ENCODE measurements at regions not wholly inside any gene's neighbourhood (a gene's known extent, or its start where the extent isn't known, plus 50 kb on each side); places are given as distances from the start of the nearest gene placed in this dataset.
A peak's percentile ranks its signal among the peaks of the same experiment; 100 is the strongest.
"Not testable (repeated sequence)": the region's sequence is repeated elsewhere in the genome, so short reads cannot be mapped to it uniquely, and the experiment has no call there.

- DNase-seq = peak; percentile 44
These were observed 79.4 kb downstream of the IGLL1 start for GRCh38 chr22:23500508-23501260.

GRCh38 chr22:23499845-23500500 lies 80.1 kb downstream of the IGLL1 start:
- DNase-seq = no peak

- no peak for DNase-seq
These were observed 81.0 kb downstream of the IGLL1 start for GRCh38 chr22:23498811-23499798.

DNA sequence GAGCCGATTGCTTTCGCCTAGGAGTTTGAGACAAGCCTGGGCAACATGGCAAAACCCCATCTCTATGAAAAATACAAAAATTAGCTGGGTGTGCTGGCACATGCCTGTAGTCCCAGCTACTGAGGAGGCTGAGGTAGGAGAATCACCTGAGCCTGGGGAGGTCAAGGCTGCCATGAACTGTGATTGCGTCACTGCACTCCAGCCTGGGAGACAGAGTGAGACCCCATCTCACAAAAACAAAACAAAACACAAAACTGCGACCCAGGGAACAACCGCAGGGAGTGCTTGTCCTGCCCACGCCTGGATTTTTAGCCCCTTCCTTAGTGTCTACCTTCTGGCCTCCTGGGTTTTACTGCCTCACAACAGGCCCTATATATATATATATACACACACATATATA lies 82.2 kb downstream of the IGLL1 start:
- not testable (repeated sequence) for DNase-seq

GRCh38 chr22:23497016-23497885 lies 82.8 kb downstream of the IGLL1 start:
- DNase-seq = no peak

DNA sequence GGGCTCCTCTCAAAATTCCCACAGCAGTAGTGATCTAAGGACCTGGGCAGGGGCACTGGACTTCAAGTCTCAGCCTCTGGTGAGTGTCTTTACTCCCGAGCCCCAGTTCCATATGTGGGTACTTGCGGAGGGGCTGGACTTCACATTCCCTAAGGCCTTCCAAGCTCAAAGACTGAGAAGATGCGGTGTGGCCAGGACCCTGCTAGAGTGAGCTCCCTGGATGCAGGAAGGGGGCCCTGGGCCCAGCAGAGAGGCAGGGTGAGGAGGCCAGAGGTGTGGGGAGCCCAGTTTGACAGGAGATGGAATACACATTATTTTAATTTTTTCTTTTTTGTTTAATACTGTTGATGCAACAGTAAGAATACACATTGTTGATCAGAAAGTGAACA lies 83.7 kb downstream of the IGLL1 start:
- no peak for DNase-seq

- DNase-seq = no peak
These were observed 84.3 kb downstream of the IGLL1 start for GRCh38 chr22:23495614-23496444.

DNA sequence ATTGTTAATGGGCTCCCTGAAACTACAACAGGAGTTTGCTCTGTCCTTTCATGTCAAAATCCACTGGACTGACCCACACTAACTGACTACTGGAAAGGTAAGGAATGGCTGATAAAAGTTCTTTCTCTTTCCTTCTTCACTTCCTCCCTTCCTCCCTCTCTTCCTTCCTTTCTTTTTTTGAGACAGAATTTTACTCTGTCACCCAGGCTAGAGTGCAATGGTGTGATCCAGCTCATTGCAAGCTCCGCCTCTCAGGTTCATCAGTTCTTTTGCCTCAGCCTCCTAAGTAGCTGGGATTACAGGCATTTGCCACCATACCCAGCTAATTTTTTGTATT lies 85.2 kb downstream of the IGLL1 start:
- DNase-seq = no peak

- no peak for DNase-seq
These were observed 94.6 kb downstream of the IGLL1 start for GRCh38 chr22:23485490-23485889.

GRCh38 chr22:23484651-23485050 lies 95.4 kb downstream of the IGLL1 start:
- DNase-seq = no peak

DNA sequence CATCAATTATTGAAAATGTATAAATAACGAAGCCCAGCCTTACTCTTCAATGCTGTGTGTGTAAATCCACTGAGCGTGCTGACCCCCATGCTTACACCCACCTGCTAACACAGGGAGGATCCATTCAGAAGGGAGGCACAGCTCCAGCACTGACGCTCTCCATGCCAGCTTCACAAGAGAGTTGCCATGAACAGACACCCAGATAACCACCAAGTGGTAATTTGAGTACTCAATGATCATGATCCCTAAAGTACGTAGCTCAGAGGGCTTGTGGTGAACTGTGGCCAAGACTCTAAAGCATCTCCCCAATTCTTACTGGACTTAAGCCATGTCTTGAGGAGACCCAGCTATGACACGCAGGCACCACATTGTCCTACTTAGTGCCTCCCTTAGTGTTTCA lies 98.7 kb downstream of the IGLL1 start:
- DNase-seq = no peak

GRCh38 chr22:23478175-23478574 lies 101.9 kb downstream of the IGLL1 start:
- DNase-seq = no peak

DNA sequence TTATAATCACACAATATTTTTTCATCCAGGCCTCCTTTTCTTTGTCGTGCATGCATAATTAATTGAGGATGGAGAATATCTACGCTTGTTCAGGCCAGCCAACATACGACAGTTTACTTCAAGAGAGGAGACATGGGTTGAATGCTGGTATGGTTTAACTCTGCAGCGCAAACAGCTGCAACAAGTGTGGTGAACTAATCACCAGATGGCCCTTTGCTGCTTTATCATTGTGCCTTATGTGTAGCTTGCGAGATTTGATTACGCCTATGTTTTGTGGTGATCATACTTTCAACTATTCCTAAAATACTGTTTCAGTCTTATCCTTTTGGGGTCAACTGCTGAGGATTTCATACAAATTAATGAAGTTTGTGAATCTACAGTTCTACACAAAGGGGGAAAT lies 105.6 kb downstream of the IGLL1 start:
- DNase-seq = peak; percentile 75

- no peak for DNase-seq
These were observed 106.2 kb downstream of the IGLL1 start for GRCh38 chr22:23473901-23474300.

- DNase-seq = not testable (repeated sequence)
These were observed 107.7 kb downstream of the IGLL1 start for GRCh38 chr22:23472376-23472775.

- DNase-seq = no peak
These were observed 108.4 kb downstream of the IGLL1 start for GRCh38 chr22:23471698-23472097.

DNA sequence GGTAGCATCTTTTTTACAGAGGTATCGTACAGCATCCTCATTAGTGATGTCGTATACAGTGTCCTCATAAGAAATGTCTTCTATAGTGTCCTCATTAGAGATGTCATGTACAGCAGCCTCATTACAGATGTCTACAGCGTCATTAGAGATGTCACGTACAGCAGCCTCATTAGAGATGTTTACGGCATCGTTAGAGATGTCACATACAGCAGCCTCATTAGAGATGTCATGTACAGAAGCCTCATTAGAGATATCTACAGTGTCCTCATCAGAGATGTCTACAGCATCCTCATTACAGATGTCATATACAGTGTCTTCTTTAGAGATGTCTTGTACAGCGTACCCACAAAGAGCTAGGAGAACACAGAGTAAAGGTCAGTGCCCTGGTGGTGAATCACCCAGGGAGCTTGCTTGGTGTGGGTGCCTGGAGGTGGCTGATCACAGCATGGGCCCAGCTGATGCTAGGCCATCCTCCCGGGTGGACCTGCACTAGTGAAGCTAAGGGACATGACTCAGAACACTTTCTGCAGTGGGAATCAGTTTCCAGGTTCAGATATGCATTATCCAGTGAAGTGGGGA lies 109.2 kb downstream of the IGLL1 start:
- DNase-seq = no peak

DNA sequence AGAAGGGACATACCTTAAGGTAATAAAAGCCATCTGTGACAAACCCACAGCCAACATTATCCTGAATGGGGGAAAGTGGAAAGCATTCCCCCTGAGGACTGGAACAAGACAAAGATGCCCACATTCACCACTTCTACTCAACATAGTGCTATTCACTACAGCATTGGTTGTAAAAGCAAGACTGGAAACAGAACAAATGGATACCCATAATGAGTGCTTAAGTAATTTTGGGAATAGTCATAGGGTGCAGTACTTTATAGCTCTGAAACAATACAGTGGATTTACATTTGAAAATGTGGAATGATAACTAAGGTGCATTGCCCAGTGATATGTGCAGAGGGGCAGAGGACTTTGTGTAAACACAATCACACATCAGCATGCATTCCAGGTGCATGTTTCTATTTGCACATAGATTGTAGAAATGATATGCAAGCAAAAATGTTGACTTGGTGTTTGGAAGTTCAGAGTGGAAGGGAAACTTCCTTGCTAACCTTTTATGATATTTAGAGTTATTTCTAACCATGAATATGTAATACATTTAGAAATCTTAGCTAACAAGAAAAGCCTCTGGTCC lies 112.3 kb downstream of the IGLL1 start:
- no peak for DNase-seq

- no peak for DNase-seq
These were observed 113.7 kb downstream of the IGLL1 start for GRCh38 chr22:23466351-23466750.

GRCh38 chr22:23464796-23465195 lies 115.3 kb downstream of the IGLL1 start:
- not testable (repeated sequence) for DNase-seq

GRCh38 chr22:23460517-23461031 lies 119.5 kb downstream of the IGLL1 start:
- peak; percentile 56 for DNase-seq

Data from NCI-H82 (cell line).